HFFc6 (cell line): ENCODE measurements at regions not wholly inside any gene's neighbourhood (a gene's known extent, or its start where the extent isn't known, plus 50 kb on each side); places are given as distances from the start of the nearest gene placed in this dataset.

ENCODE experiments used
- DNase-seq: peaks from one replicate; pipeline ENCODE4 v3.0.0-alpha.2; 2018
- H3K27ac Mint-ChIP-seq: 2 replicates; pipeline ENCODE4 v1.8.0; 2020; ENCODE audit warnings: mild to moderate bottlenecking, mixed read lengths
- H3K27me3 Mint-ChIP-seq: 2 replicates; pipeline ENCODE4 v1.8.0; 2021; ENCODE audit warnings: mild to moderate bottlenecking, moderate library complexity, mixed read lengths; ENCODE audit not compliant: insufficient read depth
- H3K36me3 Mint-ChIP-seq: 2 replicates; pipeline ENCODE4 v1.8.0; 2021; ENCODE audit warnings: low read depth, mixed read lengths
- H3K4me1 Mint-ChIP-seq: 2 replicates; pipeline ENCODE4 v1.8.0; 2020; ENCODE audit warnings: low read depth, mixed read lengths
- H3K4me3 Mint-ChIP-seq: 2 replicates; pipeline ENCODE4 v1.8.0; 2020; ENCODE audit warnings: mild to moderate bottlenecking, moderate library complexity, mixed read lengths
- H3K9me3 Mint-ChIP-seq: 2 replicates; pipeline ENCODE4 v1.8.0; 2020; ENCODE audit warnings: mild to moderate bottlenecking, mixed read lengths
- CTCF ChIP-seq: fragments of 200-600 bp; sonication (generic); IDR thresholded peaks from 2 replicates; pipeline ENCODE4 v1.5.0; 2021; ENCODE audit warnings: antibody characterized with exemption, mild to moderate bottlenecking

- DNase-seq = no peak
- H3K4me1 Mint-ChIP-seq = peaks cover 67% of the 10 kb centered on the region
Measured at GRCh38 chr13:37482331-37482730, 116.2 kb downstream of the POSTN start.

GRCh38 chr13:37481885-37482227 lies 116.7 kb downstream of the POSTN start:
- Mint-ChIP-seq H3K4me3 (no peak overlapping the region), H3K27ac (peak overlapping the region; percentile 64), H3K27me3 (no peaks in the 10 kb centered on the region; the same call in 1 of the 2 replicates), H3K36me3 (no peaks in the 10 kb centered on the region), H3K4me1 (peaks cover 68% of the 10 kb centered on the region), H3K9me3 (no peaks in the 10 kb centered on the region)
- TF ChIP-seq CTCF = no peak
- DNase-seq = no peak

More at GRCh38 chr13:37482331-37482730, 116.2 kb downstream of the POSTN start:
- Mint-ChIP-seq H3K27me3 (no peaks in the 10 kb centered on the region; the same call in 1 of the 2 replicates), H3K27ac (peak overlapping the region; percentile 64; the same call in 1 of the 2 replicates), H3K9me3 (no peaks in the 10 kb centered on the region), H3K4me3 (no peak overlapping the region), H3K36me3 (no peaks in the 10 kb centered on the region)
- no peak for TF ChIP-seq CTCF

- H3K36me3 Mint-ChIP-seq = no peaks in the 10 kb centered on the region
- peak overlapping the region; percentile 64 for H3K27ac Mint-ChIP-seq
- DNase-seq = peak; percentile 53
- H3K4me1 Mint-ChIP-seq = peaks cover 68% of the 10 kb centered on the region
- H3K27me3 Mint-ChIP-seq = no peaks in the 10 kb centered on the region; the same call in 1 of the 2 replicates
- H3K9me3 Mint-ChIP-seq = no peaks in the 10 kb centered on the region
- H3K4me3 Mint-ChIP-seq = no peak overlapping the region; the same call in 1 of the 2 replicates
- TF ChIP-seq CTCF = no peak
Measured at GRCh38 chr13:37481011-37481884, 117.3 kb downstream of the POSTN start.

GRCh38 chr13:37479916-37480315 lies 118.7 kb downstream of the POSTN start:
- H3K4me3 Mint-ChIP-seq = no peak overlapping the region
- DNase-seq = no peak
- H3K9me3 Mint-ChIP-seq = no peaks in the 10 kb centered on the region
- TF ChIP-seq CTCF = no peak
- no peaks in the 10 kb centered on the region; the same call in 1 of the 2 replicates for H3K27me3 Mint-ChIP-seq
- no peak overlapping the region for H3K27ac Mint-ChIP-seq
- H3K4me1 Mint-ChIP-seq = peaks cover 71% of the 10 kb centered on the region
- no peaks in the 10 kb centered on the region for H3K36me3 Mint-ChIP-seq

GRCh38 chr13:37476874-37477273 lies 121.7 kb downstream of the POSTN start:
- Mint-ChIP-seq H3K4me3 (peak overlapping the region; percentile 66), H3K27ac (peak overlapping the region; percentile 88), H3K36me3 (peaks cover 5% of the 10 kb centered on the region; the same call in 1 of the 2 replicates), H3K27me3 (no peaks in the 10 kb centered on the region), H3K4me1 (peaks cover 66% of the 10 kb centered on the region), H3K9me3 (no peaks in the 10 kb centered on the region)
- peak; percentile 61 for DNase-seq
- TF ChIP-seq CTCF = no peak
